H1 (cell line): ENCODE measurements at regions not wholly inside any gene's neighbourhood (a gene's known extent, or its start where the extent isn't known, plus 50 kb on each side); places are given as distances from the start of the nearest gene placed in this dataset.

Experiments
- CHD2 ChIP-seq: IDR thresholded peaks from 2 replicates; pipeline ENCODE4 v1.6.1; 2012; ENCODE audit warnings: low read length, improper control_type of control experiment
- CREB1 ChIP-seq: IDR thresholded peaks from 2 replicates; pipeline ENCODE4 v1.6.1; 2012; ENCODE audit warnings: inconsistent platforms
- CTCF ChIP-seq, 3 experiments: IDR thresholded peaks; 1 replicate in 2 of 3; 2 replicates in 1 of 3; pipeline versions ENCODE4 v1.5.1 to v1.6.1; 2011; ENCODE audit warnings: low read length in 3 of 3, mild to moderate bottlenecking in 3 of 3, inconsistent platforms in 2 of 3, low read depth in 1 of 3, moderate library complexity in 1 of 3; ENCODE audit not compliant: insufficient read depth in 1 of 3; ENCODE audit errors: control extremely low read depth in 1 of 3
- EP300 ChIP-seq, 2 experiments: IDR thresholded peaks; 1 replicate in 1 of 2; 2 replicates in 1 of 2; pipeline ENCODE4 v1.6.1; 2011 to 2012; ENCODE audit warnings: low read depth in 2 of 2, low read length in 2 of 2, mild to moderate bottlenecking in 2 of 2, borderline replicate concordance in 1 of 2, inconsistent platforms in 1 of 2, moderate library complexity in 1 of 2
- GTF2F1 ChIP-seq: IDR thresholded peaks from 2 replicates; pipeline ENCODE4 v1.6.1; 2012; ENCODE audit warnings: low read depth, low read length, improper control_type of control experiment, borderline replicate concordance
- HDAC2 ChIP-seq, 2 experiments: fragments of 300-600 bp in 1 of 2; sonication (generic) in 1 of 2; IDR thresholded peaks; 2 replicates each; pipeline ENCODE4 v1.6.1; 2011 to 2012; ENCODE audit warnings: low read depth in 2 of 2, low read length in 2 of 2, mild to moderate bottlenecking in 2 of 2, moderate library complexity in 2 of 2, borderline replicate concordance in 1 of 2, inconsistent platforms in 1 of 2
- HDAC6 ChIP-seq: IDR thresholded peaks from one replicate; pipeline ENCODE4 v1.7.1; 2012; ENCODE audit warnings: low read depth, mild to moderate bottlenecking, inconsistent platforms, low read length, moderate library complexity
- MAFK ChIP-seq: IDR thresholded peaks from 2 replicates; pipeline ENCODE4 v1.6.1; 2012; ENCODE audit warnings: low read depth, mild to moderate bottlenecking, improper control_type of control experiment, low read length
- MAX ChIP-seq: IDR thresholded peaks from 2 replicates; pipeline ENCODE4 v1.6.1; 2012; ENCODE audit warnings: inconsistent platforms
- POLR2A ChIP-seq, 2 experiments: IDR thresholded peaks; 1 replicate in 1 of 2; 2 replicates in 1 of 2; pipeline ENCODE4 v1.6.1; 2011; ENCODE audit warnings: low read depth in 2 of 2, low read length in 2 of 2, mild to moderate bottlenecking in 2 of 2; ENCODE audit errors: control extremely low read depth in 1 of 2
- RNF2 ChIP-seq: fragments of 200-900, 300-1000 bp; sonication (generic); IDR thresholded peaks from 2 replicates; pipeline ENCODE4 v1.7.1; 2016; ENCODE audit warnings: borderline replicate concordance, low read depth, mild to moderate bottlenecking, antibody characterized with exemption, low read length; ENCODE audit not compliant: poor library complexity, severe bottlenecking; ENCODE audit errors: missing control alignments
- TAF1 ChIP-seq: IDR thresholded peaks from 2 replicates; pipeline ENCODE4 v1.6.1; 2011; ENCODE audit warnings: mild to moderate bottlenecking, low read depth, low read length
- USF2 ChIP-seq: IDR thresholded peaks from 2 replicates; pipeline ENCODE4 v1.6.1; 2011; ENCODE audit warnings: low read length, improper control_type of control experiment

- TF ChIP-seq POLR2A (IDR thresholded peaks at IDR 0.05; ENCODE audit: control extremely low read depth in 1 of 2, low read depth in 2 of 2, low read length in 2 of 2) (no peak), CTCF (IDR thresholded peaks at IDR 0.05; ENCODE audit: control extremely low read depth in 1 of 3, insufficient read depth in 1 of 3, low read depth in 1 of 3, low read length in 3 of 3) (no peak), MAFK (no peak), TAF1 (no peak), USF2 (no peak), HDAC2 (IDR thresholded peaks at IDR 0.05; ENCODE audit: borderline replicate concordance in 1 of 2, low read depth in 2 of 2, low read length in 2 of 2) (no peak), CHD2 (no peak), MAX (no peak), CREB1 (no peak), GTF2F1 (no peak), RNF2 (no peak), EP300 (IDR thresholded peaks at IDR 0.05; ENCODE audit: borderline replicate concordance in 1 of 2, low read depth in 2 of 2, low read length in 2 of 2) (no peak), HDAC6 (no peak)
Measured at GRCh38 chr2:100674666-100675065, 111.9 kb downstream of the PDCL3 start.
